ENCODE measurements at regions not wholly inside any gene's neighbourhood (a gene's known extent, or its start where the extent isn't known, plus 50 kb on each side); places are given as distances from the start of the nearest gene placed in this dataset.

- TF ChIP-seq, protein P1, sequence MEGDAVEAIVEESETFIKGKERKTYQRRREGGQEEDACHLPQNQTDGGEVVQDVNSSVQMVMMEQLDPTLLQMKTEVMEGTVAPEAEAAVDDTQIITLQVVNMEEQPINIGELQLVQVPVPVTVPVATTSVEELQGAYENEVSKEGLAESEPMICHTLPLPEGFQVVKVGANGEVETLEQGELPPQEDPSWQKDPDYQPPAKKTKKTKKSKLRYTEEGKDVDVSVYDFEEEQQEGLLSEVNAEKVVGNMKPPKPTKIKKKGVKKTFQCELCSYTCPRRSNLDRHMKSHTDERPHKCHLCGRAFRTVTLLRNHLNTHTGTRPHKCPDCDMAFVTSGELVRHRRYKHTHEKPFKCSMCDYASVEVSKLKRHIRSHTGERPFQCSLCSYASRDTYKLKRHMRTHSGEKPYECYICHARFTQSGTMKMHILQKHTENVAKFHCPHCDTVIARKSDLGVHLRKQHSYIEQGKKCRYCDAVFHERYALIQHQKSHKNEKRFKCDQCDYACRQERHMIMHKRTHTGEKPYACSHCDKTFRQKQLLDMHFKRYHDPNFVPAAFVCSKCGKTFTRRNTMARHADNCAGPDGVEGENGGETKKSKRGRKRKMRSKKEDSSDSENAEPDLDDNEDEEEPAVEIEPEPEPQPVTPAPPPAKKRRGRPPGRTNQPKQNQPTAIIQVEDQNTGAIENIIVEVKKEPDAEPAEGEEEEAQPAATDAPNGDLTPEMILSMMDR (IDR thresholded peaks at IDR 0.05): no peak
- no peak for TF ChIP-seq POLR2A (IDR thresholded peaks at IDR 0.05)
Measured at GRCh38 chr5:3126639-3127038, 375.2 kb upstream of the IRX2 start.

All from body of pancreas (tissue), 4 donors.